ENCODE measurements at regions not wholly inside any gene's neighbourhood (a gene's known extent, or its start where the extent isn't known, plus 50 kb on each side); places are given as distances from the start of the nearest gene placed in this dataset.

DNA sequence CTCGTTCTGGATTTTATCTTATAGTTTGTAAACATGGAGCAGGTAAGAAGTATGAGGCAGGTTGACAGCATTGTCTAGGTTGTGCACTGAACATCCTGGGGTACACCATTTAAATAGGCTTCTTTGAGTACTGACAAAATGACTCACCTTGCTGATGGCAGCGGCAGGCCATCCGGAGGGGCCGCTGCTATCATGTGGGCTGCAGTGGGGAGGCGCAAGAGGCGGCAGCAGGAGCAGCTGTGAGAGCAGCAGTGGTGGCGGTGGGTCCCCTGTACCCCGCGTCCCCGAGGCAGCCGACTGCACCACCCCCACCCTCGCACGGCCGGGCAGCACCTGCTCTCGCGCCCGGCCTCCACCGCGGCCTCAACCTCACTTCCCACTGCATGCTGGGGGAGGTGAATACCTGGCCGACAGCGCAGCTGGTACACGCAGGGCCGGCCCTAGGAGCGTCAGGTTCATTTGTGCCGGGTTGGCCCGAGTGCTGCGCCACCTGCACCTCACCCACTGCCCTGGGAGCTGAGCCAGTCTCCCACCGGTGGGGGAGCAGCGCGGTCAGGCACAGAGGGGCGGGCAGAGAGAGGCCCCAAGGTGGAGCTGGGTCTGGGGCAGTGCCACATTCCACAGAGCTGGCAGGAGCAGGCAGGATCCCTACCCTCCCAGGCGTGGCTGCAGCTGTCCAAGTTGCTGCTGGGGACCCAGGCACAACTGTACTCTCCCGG is 154.5 kb upstream of the RBMS1 start:
- TF ChIP-seq, protein P1, sequence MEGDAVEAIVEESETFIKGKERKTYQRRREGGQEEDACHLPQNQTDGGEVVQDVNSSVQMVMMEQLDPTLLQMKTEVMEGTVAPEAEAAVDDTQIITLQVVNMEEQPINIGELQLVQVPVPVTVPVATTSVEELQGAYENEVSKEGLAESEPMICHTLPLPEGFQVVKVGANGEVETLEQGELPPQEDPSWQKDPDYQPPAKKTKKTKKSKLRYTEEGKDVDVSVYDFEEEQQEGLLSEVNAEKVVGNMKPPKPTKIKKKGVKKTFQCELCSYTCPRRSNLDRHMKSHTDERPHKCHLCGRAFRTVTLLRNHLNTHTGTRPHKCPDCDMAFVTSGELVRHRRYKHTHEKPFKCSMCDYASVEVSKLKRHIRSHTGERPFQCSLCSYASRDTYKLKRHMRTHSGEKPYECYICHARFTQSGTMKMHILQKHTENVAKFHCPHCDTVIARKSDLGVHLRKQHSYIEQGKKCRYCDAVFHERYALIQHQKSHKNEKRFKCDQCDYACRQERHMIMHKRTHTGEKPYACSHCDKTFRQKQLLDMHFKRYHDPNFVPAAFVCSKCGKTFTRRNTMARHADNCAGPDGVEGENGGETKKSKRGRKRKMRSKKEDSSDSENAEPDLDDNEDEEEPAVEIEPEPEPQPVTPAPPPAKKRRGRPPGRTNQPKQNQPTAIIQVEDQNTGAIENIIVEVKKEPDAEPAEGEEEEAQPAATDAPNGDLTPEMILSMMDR (IDR thresholded peaks at IDR 0.05) = no peak
- no peak for DNase-seq (ENCODE audit: low spot score)
- Histone ChIP-seq H3K4me3 (no peak overlapping the region), H3K27ac (no peak overlapping the region)

DNA sequence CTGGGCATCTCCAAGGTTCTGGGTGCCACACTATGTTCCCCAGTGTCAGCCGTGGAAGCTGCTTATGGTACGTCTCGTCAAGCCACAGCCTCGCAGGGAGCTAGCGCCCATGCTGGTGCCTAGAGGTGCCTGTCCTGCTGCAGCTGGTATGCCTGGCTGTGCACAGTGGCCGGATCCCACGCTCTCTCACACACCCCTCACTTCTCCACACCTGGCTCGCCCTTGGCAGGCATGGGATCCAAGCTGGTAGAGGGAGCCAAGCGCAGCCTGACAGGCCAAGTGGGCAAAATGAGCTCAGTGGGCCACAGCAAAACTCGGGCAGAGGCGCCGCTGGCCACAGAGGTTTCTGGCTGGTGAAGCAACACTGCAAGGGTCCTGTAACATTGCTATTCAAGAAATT is 156.1 kb upstream of the RBMS1 start:
- no peak overlapping the region for H3K27ac ChIP-seq
- no peak for DNase-seq (ENCODE audit: low spot score)
- H3K4me3 ChIP-seq = no peak overlapping the region
- TF ChIP-seq, protein P1 (IDR thresholded peaks at IDR 0.05) = no peak

- TF ChIP-seq, protein P1 (IDR thresholded peaks at IDR 0.05) = no peak
- no peak overlapping the region for H3K27ac ChIP-seq
- no peak for DNase-seq (ENCODE audit: low spot score)
- H3K4me3 ChIP-seq = no peak overlapping the region
Observed at GRCh38 chr2:160650196-160651118, 156.8 kb upstream of the RBMS1 start.

GRCh38 chr2:160651416-160652200 is 158.0 kb upstream of the RBMS1 start:
- Histone ChIP-seq H3K27ac (peak overlapping the region in 1 of 2 donors; percentile 58), H3K4me3 (no peak overlapping the region)
- TF ChIP-seq, protein P1 (IDR thresholded peaks at IDR 0.05) = no peak
- DNase-seq (ENCODE audit: low spot score) = no peak

DNA sequence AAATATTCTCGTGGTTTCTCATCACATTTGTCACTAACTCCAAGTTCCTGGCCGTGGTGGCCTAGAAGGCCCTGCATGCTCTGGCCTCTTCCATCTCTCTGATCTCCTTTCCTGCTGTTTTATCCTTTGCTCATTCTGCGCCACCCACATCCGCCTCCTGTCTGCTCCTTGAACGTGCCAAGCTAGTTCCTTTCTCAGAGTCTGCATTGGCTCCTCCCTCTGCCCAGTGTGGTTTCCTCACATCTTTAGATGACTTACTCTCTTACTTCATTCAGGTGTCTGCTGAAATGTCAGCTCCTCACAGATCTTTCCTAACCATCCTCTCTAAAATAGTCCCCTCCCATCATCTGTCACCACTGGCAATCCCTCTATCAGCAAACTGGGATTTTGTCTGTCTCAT is 158.6 kb upstream of the RBMS1 start:
- DNase-seq (ENCODE audit: low spot score) = no peak
- H3K4me3 ChIP-seq = no peak overlapping the region
- no peak overlapping the region for H3K27ac ChIP-seq
- TF ChIP-seq, protein P1 (IDR thresholded peaks at IDR 0.05) = no peak

DNA sequence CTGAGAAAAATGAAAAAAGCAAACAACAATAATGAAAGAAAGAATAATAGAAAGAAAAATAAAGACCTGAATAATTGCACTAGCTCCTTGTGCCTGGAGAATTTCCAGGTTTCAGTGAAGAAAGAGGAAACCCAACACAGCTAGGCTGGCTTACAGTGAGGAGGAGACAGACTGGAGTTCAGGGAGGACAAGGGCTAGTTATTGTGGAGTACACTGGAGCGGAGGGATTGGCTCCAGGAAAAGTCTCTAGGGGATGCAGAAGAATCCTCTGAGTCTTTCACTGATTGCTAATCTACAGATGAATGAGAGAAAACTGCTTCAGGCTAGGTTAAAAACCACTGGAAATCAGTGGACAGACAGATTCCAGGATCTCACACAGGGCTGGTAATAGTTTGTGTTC is 163.6 kb upstream of the RBMS1 start:
- no peak overlapping the region for H3K27ac ChIP-seq
- TF ChIP-seq, protein P1 (IDR thresholded peaks at IDR 0.05) = no peak
- no peak overlapping the region for H3K4me3 ChIP-seq
- no peak for DNase-seq (ENCODE audit: low spot score)

Data from coronary artery (tissue), 2 donors.